ENCODE measurements at regions not wholly inside any gene's neighbourhood (a gene's known extent, or its start where the extent isn't known, plus 50 kb on each side); places are given as distances from the start of the nearest gene placed in this dataset.

DNA sequence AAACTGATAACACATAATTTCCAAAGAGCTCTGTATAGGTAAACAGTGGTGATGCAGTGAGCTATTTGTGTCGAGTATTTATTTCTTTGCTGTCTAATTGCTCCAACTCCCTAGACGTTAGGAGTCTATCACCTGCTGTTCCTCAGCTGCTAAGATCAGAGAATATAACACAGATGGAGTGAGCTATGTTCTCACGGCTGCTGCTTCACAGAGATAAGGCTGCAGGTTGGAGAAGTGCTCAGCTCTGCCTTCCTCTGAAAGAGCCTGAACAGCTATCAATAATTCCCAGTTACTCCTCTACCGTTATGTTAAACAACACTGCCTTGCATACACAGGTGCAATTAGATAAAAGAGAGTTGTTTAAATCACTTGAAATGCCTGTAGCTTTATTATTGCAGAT, 103.2 kb upstream of the MDGA2 start:
- Histone ChIP-seq H3K9me2 (ENCODE audit: insufficient read depth) (no peaks in the 10 kb centered on the region), H4K20me1 (ENCODE audit: insufficient read depth) (no peaks in the 10 kb centered on the region), H3K36me3 (ENCODE audit: control insufficient read depth in 1 of 2, insufficient read depth in 2 of 2, low read length in 2 of 2) (no peaks in the 10 kb centered on the region), H3K27me3 (ENCODE audit: insufficient read depth, low read length) (no peaks in the 10 kb centered on the region), H3K9me3 (ENCODE audit: control insufficient read depth in 1 of 2, insufficient read depth in 1 of 2, low read depth in 1 of 2, low read length in 2 of 2) (peaks cover 0 to 8% of the 10 kb centered on the region in 2 experiments; a peak in 1 of 4 replicates), H2AFZ (ENCODE audit: low read depth, low read length, poor library complexity, severe bottlenecking) (no peak overlapping the region), H3K4me3 (replicated peaks in 1 of 2; ENCODE audit: low read depth in 1 of 2, low read length in 2 of 2) (no peak overlapping the region), H3K4me1 (ENCODE audit: control insufficient read depth in 1 of 2, insufficient read depth in 2 of 2, low read length in 2 of 2) (no peaks in the 10 kb centered on the region), H3K4me2 (ENCODE audit: low read length) (no peak overlapping the region), H3K9ac (ENCODE audit: low read length) (no peak overlapping the region), H3K79me2 (ENCODE audit: insufficient read depth, low read length) (no peaks in the 10 kb centered on the region), H3K27ac (ENCODE audit: low read depth, low read length) (no peak overlapping the region)
- ChIA-PET POLR2A (no interaction called here), CTCF (no interaction called here), RAD21 (ENCODE audit: low non-redundant PET in 1 of 2, low total read pairs in 2 of 2, uncharacterized antibody in 2 of 2, unreplicated experiment in 2 of 2) (no interaction called here)
- no TSS peak for BruUV-seq (replicated peaks)
- DNase-seq (ENCODE audit: low read depth, low spot score), result no peak
- no peak for TF ChIP-seq ZFX (IDR thresholded peaks at IDR 0.05)
- no peak for TF ChIP-seq YY1 (IDR thresholded peaks at IDR 0.05; ENCODE audit: extremely low read depth, insufficient replicate concordance, low read depth, low read length)
- TF ChIP-seq, protein P1, sequence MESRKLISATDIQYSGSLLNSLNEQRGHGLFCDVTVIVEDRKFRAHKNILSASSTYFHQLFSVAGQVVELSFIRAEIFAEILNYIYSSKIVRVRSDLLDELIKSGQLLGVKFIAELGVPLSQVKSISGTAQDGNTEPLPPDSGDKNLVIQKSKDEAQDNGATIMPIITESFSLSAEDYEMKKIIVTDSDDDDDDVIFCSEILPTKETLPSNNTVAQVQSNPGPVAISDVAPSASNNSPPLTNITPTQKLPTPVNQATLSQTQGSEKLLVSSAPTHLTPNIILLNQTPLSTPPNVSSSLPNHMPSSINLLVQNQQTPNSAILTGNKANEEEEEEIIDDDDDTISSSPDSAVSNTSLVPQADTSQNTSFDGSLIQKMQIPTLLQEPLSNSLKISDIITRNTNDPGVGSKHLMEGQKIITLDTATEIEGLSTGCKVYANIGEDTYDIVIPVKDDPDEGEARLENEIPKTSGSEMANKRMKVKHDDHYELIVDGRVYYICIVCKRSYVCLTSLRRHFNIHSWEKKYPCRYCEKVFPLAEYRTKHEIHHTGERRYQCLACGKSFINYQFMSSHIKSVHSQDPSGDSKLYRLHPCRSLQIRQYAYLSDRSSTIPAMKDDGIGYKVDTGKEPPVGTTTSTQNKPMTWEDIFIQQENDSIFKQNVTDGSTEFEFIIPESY (IDR thresholded peaks at IDR 0.05; ENCODE audit: extremely low read depth, insufficient replicate concordance, low read length), result no peak
- TF ChIP-seq SP1 (IDR thresholded peaks at IDR 0.05; ENCODE audit: low read depth), result no peak
- no peak for TF ChIP-seq FOSL1 (IDR thresholded peaks at IDR 0.05; ENCODE audit: low read depth)
- intact Hi-C loops (cut with micrococcal nuclease), result no loop called here
- no peak for ATAC-seq

DNA sequence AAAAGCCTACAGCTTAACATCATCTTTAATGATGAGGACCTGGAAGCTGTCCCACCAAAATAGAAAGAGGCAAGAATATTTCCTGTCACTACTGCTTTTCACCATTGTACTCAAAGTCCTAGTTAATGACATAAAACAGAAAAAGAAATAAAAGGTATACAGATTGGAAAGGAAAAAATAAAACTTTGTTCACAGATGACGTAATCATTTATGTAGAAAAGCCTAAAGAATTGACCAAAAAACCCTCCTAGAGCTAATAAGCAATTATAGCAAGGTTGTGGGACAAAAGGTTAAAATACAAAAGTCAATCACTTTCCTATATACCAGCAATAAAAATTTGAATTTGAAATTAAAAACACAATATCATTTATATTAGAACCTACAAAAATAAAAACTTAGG, 97.2 kb upstream of the MDGA2 start:
- no peaks in the 10 kb centered on the region for H3K36me3 ChIP-seq (ENCODE audit: control insufficient read depth in 1 of 2, insufficient read depth in 2 of 2, low read length in 2 of 2)
- intact Hi-C loops (cut with micrococcal nuclease), result no loop called here
- no peak overlapping the region for H3K27ac ChIP-seq (ENCODE audit: low read depth, low read length)
- ChIA-PET POLR2A (no interaction called here), RAD21 (ENCODE audit: low non-redundant PET in 1 of 2, low total read pairs in 2 of 2, uncharacterized antibody in 2 of 2, unreplicated experiment in 2 of 2) (no interaction called here), CTCF (no interaction called here)
- 0 out of 4 replicates have a peak, but pooled peaks cover 0 to 2% of the 10 kb centered on the region in 2 experiments for H3K9me3 ChIP-seq (ENCODE audit: control insufficient read depth in 1 of 2, insufficient read depth in 1 of 2, low read depth in 1 of 2, low read length in 2 of 2)
- TF ChIP-seq CBX3 (IDR thresholded peaks at IDR 0.05; ENCODE audit: low read depth) (no peak), EZH2phosphoT487 (IDR thresholded peaks at IDR 0.05; ENCODE audit: borderline replicate concordance) (no peak), ELF1 (IDR thresholded peaks at IDR 0.05; ENCODE audit: borderline replicate concordance, low read depth) (no peak)
- TF ChIP-seq, protein P2, sequence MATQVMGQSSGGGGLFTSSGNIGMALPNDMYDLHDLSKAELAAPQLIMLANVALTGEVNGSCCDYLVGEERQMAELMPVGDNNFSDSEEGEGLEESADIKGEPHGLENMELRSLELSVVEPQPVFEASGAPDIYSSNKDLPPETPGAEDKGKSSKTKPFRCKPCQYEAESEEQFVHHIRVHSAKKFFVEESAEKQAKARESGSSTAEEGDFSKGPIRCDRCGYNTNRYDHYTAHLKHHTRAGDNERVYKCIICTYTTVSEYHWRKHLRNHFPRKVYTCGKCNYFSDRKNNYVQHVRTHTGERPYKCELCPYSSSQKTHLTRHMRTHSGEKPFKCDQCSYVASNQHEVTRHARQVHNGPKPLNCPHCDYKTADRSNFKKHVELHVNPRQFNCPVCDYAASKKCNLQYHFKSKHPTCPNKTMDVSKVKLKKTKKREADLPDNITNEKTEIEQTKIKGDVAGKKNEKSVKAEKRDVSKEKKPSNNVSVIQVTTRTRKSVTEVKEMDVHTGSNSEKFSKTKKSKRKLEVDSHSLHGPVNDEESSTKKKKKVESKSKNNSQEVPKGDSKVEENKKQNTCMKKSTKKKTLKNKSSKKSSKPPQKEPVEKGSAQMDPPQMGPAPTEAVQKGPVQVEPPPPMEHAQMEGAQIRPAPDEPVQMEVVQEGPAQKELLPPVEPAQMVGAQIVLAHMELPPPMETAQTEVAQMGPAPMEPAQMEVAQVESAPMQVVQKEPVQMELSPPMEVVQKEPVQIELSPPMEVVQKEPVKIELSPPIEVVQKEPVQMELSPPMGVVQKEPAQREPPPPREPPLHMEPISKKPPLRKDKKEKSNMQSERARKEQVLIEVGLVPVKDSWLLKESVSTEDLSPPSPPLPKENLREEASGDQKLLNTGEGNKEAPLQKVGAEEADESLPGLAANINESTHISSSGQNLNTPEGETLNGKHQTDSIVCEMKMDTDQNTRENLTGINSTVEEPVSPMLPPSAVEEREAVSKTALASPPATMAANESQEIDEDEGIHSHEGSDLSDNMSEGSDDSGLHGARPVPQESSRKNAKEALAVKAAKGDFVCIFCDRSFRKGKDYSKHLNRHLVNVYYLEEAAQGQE (IDR thresholded peaks at IDR 0.05; ENCODE audit: low read depth), result no peak
- TF ChIP-seq, protein P3, sequence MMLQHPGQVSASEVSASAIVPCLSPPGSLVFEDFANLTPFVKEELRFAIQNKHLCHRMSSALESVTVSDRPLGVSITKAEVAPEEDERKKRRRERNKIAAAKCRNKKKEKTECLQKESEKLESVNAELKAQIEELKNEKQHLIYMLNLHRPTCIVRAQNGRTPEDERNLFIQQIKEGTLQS (IDR thresholded peaks at IDR 0.05), result no peak
- H3K9ac ChIP-seq (ENCODE audit: low read length), result no peak overlapping the region
- H3K9me2 ChIP-seq (ENCODE audit: insufficient read depth), result no peaks in the 10 kb centered on the region
- H3K4me3 ChIP-seq (replicated peaks in 1 of 2; ENCODE audit: low read depth in 1 of 2, low read length in 2 of 2), result no peak overlapping the region
- ATAC-seq (no peak), DNase-seq (ENCODE audit: low read depth, low spot score) (no peak)
- BruUV-seq (replicated peaks), result no TSS peak
- no peaks in the 10 kb centered on the region for H4K20me1 ChIP-seq (ENCODE audit: insufficient read depth)
- H3K4me1 ChIP-seq (ENCODE audit: control insufficient read depth in 1 of 2, insufficient read depth in 2 of 2, low read length in 2 of 2), result no peaks in the 10 kb centered on the region
- H2AFZ ChIP-seq (ENCODE audit: low read depth, low read length, poor library complexity, severe bottlenecking), result no peak overlapping the region
- H3K27me3 ChIP-seq (ENCODE audit: insufficient read depth, low read length), result no peaks in the 10 kb centered on the region
- no peaks in the 10 kb centered on the region for H3K79me2 ChIP-seq (ENCODE audit: insufficient read depth, low read length)
- no peak overlapping the region for H3K4me2 ChIP-seq (ENCODE audit: low read length)
